ENCODE measurements at regions not wholly inside any gene's neighbourhood (a gene's known extent, or its start where the extent isn't known, plus 50 kb on each side); places are given as distances from the start of the nearest gene placed in this dataset.

DNA sequence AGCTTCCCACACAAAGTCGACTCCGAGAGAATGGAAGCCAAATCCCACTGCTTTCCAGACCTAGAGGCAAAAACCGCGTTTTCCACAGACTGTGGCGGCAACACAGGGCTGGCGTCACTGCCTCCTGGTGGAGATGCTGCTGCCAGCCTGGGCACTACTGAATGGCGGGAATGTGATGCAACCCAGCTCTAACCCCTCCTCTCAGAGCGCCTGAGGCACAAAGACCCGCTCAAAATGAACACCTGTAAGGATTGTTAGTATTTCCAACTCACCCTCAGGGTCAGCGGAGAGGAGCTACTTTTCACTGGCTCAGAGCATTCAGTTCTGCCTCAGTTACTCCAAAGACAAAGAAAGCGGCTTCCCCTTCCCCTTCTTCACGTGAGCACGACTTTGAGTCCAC lies 548.0 kb upstream of the SALL3 start:
- BruUV-seq (replicated peaks), result no TSS peak
- DNase-seq (ENCODE audit: low spot score), result no peak
- H3K4me2 ChIP-seq (ENCODE audit: low read depth, low read length), result no peak overlapping the region
- no peaks in the 10 kb centered on the region for H3K9me3 ChIP-seq (ENCODE audit: low read length)
- H3K4me1 ChIP-seq (ENCODE audit: insufficient read depth, low read length), result no peaks in the 10 kb centered on the region
- peaks cover 0 to 19% of the 10 kb centered on the region in 2 experiments; a peak in 2 of 5 replicates for H3K27me3 ChIP-seq (ENCODE audit: control insufficient read depth in 1 of 2, insufficient read depth in 2 of 2, low read length in 2 of 2)
- H3K4me3 ChIP-seq (replicated peaks in 1 of 3; ENCODE audit: insufficient read depth in 1 of 3, low read depth in 2 of 3, low read length in 3 of 3), result no peak overlapping the region
- FAIRE-seq, result no peak
- H3K79me2 ChIP-seq (ENCODE audit: insufficient read depth, low read length), result no peaks in the 10 kb centered on the region
- no peak; the same call in 2 of the 3 replicates for ATAC-seq
- no peaks in the 10 kb centered on the region for H4K20me1 ChIP-seq (ENCODE audit: insufficient read depth, low read length)
- H2AFZ ChIP-seq (ENCODE audit: low read length), result no peak overlapping the region
- POLR2A ChIA-PET, result no interaction called here
- CTCF ChIA-PET (ENCODE audit: low intra/inter-chr PET ratio, low total read pairs), result no interaction called here
- WGBS (ENCODE audit: low lambda C conversion rate), result 15% methylated on average over 9 of the region's 13 CpGs
- no peak overlapping the region for H3K27ac ChIP-seq (ENCODE audit: extremely low read length, insufficient read depth, low read length)
- H3K36me3 ChIP-seq (replicated peaks in 1 of 2; ENCODE audit: control insufficient read depth in 1 of 2, insufficient read depth in 2 of 2, low read length in 2 of 2), result no peaks in the 10 kb centered on the region
- in situ Hi-C loops (cut with HindIII; ENCODE audit: extremely low pct_ligation_motif_present, low pct_unique_long_range_greater_than_20kb), result no loop called here
- no peak for TF ChIP-seq ZFP62 (CRISPR knock-in tag; IDR thresholded peaks at IDR 0.05)
- TF ChIP-seq ZSCAN20 (CRISPR knock-in tag; IDR thresholded peaks at IDR 0.05; ENCODE audit: borderline replicate concordance), result no peak
- no peak for TF ChIP-seq MBNL3 (CRISPR knock-in tag; conservative IDR thresholded peaks at IDR 0.05)
- intact Hi-C loops (cut with micrococcal nuclease; ENCODE audit: unreplicated experiment), result no loop called here
- H3K9ac ChIP-seq (ENCODE audit: insufficient read depth, low read depth, low read length), result no peak overlapping the region

DNA sequence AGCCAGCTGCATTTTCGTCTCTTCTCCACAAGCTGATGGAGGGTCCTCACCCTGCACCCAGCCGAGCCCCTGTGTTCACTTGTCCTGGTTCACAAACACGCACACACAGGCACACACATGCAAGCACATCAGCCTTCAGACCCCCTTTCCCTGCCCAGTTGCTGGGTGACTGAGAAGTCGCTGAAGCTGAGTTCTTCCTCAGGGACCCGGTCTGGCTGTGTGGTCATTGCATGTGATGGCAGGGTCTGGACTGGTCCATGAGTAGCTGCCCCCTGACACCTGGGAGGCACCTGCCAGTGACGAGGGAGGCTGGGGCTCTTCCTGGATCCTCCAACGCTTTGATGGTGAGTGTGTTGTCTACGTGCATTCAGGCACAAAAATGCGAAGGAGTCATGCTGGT lies 546.1 kb upstream of the SALL3 start:
- no peaks in the 10 kb centered on the region for H3K79me2 ChIP-seq (ENCODE audit: insufficient read depth, low read length)
- no peak overlapping the region for H3K4me2 ChIP-seq (ENCODE audit: low read depth, low read length)
- WGBS (ENCODE audit: low lambda C conversion rate), result 5% methylated on average over 8 of the region's 9 CpGs
- peaks cover 0 to 19% of the 10 kb centered on the region in 2 experiments; a peak in 2 of 5 replicates for H3K27me3 ChIP-seq (ENCODE audit: control insufficient read depth in 1 of 2, insufficient read depth in 2 of 2, low read length in 2 of 2)
- CTCF ChIA-PET (ENCODE audit: low intra/inter-chr PET ratio, low total read pairs), result no interaction called here
- H3K4me3 ChIP-seq (replicated peaks in 1 of 3; ENCODE audit: insufficient read depth in 1 of 3, low read depth in 2 of 3, low read length in 3 of 3), result no peak overlapping the region
- no peaks in the 10 kb centered on the region for H3K4me1 ChIP-seq (ENCODE audit: insufficient read depth, low read length)
- no peaks in the 10 kb centered on the region for H4K20me1 ChIP-seq (ENCODE audit: insufficient read depth, low read length)
- H3K9ac ChIP-seq (ENCODE audit: insufficient read depth, low read depth, low read length), result no peak overlapping the region
- no peaks in the 10 kb centered on the region for H3K36me3 ChIP-seq (replicated peaks in 1 of 2; ENCODE audit: control insufficient read depth in 1 of 2, insufficient read depth in 2 of 2, low read length in 2 of 2)
- no peak for ATAC-seq
- intact Hi-C loops (cut with micrococcal nuclease; ENCODE audit: unreplicated experiment), result no loop called here
- in situ Hi-C loops (cut with HindIII; ENCODE audit: extremely low pct_ligation_motif_present, low pct_unique_long_range_greater_than_20kb), result no loop called here
- H3K9me3 ChIP-seq (ENCODE audit: low read length), result no peaks in the 10 kb centered on the region
- H3K27ac ChIP-seq (ENCODE audit: extremely low read length, insufficient read depth, low read length), result no peak overlapping the region
- DNase-seq (ENCODE audit: low spot score), result no peak
- no peak for FAIRE-seq
- BruUV-seq (replicated peaks), result no TSS peak
- POLR2A ChIA-PET, result no interaction called here
- H2AFZ ChIP-seq (ENCODE audit: low read length), result no peak overlapping the region
- TF ChIP-seq ZNF180 (CRISPR knock-in tag; IDR thresholded peaks at IDR 0.05; ENCODE audit: borderline replicate concordance, low read depth) (no peak), ARID2 (CRISPR knock-in tag; IDR thresholded peaks at IDR 0.05; ENCODE audit: borderline replicate concordance) (no peak), TBL1XR1 (IDR thresholded peaks at IDR 0.05; ENCODE audit: borderline replicate concordance, low read length, partially characterized antibody) (no peak), MXD1 (CRISPR knock-in tag; IDR thresholded peaks at IDR 0.05) (no peak), ZNF264 (CRISPR knock-in tag; IDR thresholded peaks at IDR 0.05) (no peak), ZNF550 (CRISPR knock-in tag; IDR thresholded peaks at IDR 0.05; ENCODE audit: borderline replicate concordance) (no peak), ZNF501 (CRISPR knock-in tag; IDR thresholded peaks at IDR 0.05) (no peak), SRSF4 (IDR thresholded peaks at IDR 0.05; ENCODE audit: low read depth, low read length, poor library complexity, severe bottlenecking) (no peak), ZBTB37 (CRISPR knock-in tag; IDR thresholded peaks at IDR 0.05) (no peak), ZNF326 (CRISPR knock-in tag; IDR thresholded peaks at IDR 0.05; ENCODE audit: borderline replicate concordance) (no peak), GTF2F1 (IDR thresholded peaks at IDR 0.05; ENCODE audit: low read length) (no peak), TFE3 (CRISPR knock-in tag; IDR thresholded peaks at IDR 0.05) (no peak), DNMT3B (CRISPR knock-in tag; conservative IDR thresholded peaks at IDR 0.05) (no peak), ZNF709 (CRISPR knock-in tag; IDR thresholded peaks at IDR 0.05) (no peak), FOXO1 (CRISPR knock-in tag; IDR thresholded peaks at IDR 0.05) (no peak)

Measured in HepG2 (cell line).